Right lung (tissue), 2 donors: ENCODE measurements at regions not wholly inside any gene's neighbourhood (a gene's known extent, or its start where the extent isn't known, plus 50 kb on each side); places are given as distances from the start of the nearest gene placed in this dataset.
A peak's percentile ranks its signal among the peaks of the same experiment; 100 is the strongest.
"Not testable (repeated sequence)": the region's sequence is repeated elsewhere in the genome, so short reads cannot be mapped to it uniquely, and the experiment has no call there.

Experiments
- DNase-seq, 2 donors: peaks; one replicate each; pipeline ENCODE4 v3.0.0-alpha.2; 2013

DNA sequence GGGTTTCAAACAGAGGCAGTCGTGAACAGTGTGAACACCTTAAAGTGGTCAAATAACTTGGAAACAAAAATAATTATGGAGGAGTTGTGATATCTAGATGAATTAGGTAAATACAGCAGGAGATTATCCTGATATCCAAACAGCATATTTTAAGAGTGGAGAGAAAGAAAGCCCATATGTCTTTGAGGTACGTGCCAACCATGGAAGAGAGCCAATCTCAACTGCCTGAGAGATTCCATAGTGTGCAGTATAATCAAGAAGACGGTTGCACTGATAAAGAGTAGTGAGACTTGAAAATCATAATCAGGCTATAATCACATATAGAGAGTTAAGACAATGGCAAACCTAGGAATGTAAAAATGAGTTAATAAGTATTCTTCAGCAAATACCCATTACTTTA lies 472.8 kb upstream of the SLITRK5 start:
- DNase-seq: no peak

DNA sequence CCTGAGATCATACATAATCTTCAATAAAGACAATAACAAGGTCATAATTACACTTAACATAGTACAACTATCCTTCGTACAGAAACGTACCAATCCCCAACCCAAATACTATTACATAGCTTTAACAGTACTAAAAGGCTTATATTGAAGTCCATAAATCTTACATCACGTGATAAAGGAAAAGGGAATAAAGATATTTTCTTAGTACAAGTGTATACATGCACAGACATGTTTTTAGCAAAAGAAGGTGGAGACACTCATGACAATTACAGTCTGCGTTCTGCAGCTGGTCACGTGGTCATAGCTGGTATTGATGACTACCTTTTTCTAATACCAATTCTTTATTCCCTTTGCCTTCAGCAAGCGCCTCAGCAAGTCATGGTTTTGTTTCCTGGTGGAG lies 464.5 kb upstream of the SLITRK5 start:
- no peak for DNase-seq

DNA sequence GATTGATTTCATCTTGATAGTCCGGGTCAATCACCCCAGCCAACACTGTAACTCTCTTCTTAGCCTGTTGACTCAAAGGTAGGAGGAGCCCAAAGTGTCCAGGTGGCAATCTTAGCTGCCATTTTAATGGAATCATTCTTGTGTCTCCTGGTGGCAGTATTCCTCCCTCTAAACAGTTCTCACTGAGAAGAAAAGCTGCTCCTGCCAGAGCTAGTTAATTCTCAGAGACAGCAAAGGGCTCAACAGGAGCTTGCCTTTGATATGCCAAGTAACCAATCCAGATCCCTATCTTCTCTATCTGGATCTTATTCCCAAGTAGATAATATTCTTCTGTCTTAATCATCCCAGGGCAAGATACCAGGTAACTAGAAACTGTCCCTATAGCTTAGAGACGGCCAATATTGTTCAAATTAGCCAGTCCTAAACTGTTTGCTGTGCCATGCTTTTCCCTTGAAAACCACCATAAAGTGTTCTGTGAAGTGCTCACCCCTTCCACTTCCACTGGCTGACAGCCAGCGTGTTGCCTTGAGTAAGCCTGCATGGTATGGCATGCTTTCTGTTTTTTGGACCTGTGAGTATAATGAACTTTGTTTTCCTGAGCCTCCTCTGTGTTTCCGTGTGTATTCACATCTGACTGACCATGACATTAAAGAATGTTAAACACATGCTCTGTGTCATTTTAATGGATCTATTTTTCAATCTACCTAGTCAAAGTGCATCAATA lies 463.7 kb upstream of the SLITRK5 start:
- no peak for DNase-seq

DNA sequence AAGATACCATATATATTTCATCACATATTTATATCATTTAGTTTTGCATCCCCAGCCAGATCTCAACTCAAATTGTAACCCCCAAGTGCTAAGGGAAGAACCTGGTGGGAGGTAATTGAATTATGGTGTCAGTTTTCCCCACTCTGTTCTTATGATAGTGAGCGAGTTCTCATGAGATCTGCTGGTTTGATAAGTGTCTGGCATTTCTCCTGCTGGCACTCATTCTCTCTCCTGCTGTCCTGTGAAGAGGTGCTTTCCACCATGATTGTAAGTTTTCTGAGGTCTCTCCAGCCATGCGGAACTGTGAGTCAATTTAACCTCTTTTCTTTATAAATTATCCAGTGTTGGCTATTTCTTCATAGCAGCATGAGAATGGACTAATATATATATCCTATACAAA lies 462.5 kb upstream of the SLITRK5 start:
- no peak for DNase-seq

DNA sequence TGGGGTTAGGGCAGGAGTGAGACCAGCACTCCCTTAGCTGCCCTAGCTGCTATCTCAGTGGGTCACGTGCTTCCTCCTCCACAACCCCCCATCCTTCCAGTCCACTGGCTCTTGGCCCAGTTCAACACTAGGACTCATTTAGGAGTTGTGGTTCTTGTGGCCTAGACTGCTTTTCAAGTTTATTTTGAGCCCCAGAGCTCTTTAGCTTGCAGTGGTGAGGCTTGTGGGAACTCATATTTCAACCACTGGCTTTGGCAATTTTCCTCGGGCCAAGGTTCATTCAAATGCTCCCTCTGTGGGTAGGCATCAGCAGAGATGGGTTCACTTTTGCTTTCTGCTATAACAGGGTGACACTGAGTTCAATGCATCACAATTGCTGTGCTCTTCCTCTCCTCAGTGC lies 436.2 kb upstream of the SLITRK5 start:
- DNase-seq: no peak

DNA sequence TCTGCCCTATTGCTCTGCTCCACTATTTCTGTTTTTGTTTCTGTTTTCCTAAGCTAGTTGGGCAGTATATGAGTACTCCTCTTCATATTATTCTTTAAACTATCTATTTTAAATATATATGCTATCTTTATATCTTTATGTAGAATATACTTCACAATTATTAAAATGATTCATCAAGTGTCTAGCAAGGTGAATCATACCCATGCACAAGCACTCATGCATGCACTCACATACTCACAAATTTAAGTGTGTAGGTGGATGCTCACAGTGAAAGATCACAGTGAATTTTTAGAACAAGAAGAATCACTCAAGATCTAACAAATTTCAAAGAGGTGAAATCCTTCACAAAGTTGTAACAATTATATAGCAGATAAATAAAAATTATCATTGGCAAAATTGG lies 435.6 kb upstream of the SLITRK5 start:
- DNase-seq: no peak

DNA sequence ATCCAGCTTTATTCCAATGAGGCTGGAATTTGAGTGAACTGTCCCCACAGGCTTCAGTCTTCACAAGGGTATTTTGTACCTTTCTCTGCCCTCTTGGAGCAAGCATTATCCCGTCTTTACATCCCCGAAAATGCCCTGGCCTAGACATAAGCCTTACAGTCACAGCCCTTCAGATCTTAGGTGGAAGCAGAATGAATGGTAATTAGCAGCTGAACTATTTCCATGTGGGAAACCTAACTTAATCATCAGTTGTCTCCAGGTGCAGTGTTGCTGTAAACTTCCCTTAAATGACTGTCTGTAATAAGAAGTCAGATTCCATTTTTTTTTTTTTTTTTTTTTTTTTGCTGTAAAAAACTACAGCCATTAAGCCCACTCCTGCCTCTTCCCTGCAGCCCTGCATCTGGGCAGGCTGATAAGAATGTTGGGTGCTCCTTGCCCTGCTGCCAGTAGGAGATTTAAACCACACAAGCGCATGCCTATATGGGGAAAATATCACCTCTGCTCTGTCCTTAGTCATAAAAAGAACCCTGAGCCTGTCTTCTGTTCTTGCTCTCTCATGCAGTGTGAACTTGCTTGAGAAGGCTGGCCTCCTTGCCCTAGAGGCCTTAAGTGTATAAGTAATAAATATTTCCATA lies 426.8 kb upstream of the SLITRK5 start:
- DNase-seq: no peak

DNA sequence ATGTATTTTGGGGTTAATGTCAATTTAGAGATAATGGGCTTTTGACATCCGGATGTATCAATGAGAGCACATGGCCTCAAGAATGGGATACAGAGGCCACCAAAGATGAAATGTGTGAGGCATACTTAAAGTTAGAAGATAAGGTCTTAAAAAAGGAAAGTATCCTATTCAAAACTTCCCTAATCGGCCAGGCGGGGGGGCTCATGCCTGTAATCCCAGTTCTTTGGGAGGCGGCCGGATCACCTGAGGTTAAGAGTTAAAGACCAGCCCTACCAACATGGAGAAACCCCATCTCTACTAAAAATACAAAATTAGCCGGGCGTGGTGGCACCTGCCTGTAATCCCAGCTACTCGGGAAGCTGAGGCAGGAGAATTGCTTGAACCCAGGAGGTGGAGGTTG lies 421.3 kb upstream of the SLITRK5 start:
- DNase-seq: not testable (repeated sequence)

DNA sequence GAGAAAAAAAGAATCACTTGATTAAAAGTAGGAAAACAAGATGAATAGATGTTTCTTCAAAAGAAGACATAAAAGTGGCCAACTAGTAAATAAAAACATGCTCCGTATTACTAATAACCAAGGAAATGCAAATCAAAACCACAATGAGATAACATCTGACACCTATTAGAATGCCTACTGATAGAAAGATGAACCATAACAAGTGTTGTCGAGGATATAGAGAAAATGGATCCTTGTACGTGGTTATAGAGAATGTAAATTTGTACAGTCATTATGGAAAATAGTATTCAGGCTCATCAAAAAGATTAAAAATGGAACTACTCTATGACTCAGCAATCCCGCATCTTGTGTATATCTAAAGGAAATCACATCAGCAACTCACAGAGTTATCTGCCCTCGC lies 415.8 kb upstream of the SLITRK5 start:
- no peak for DNase-seq

DNA sequence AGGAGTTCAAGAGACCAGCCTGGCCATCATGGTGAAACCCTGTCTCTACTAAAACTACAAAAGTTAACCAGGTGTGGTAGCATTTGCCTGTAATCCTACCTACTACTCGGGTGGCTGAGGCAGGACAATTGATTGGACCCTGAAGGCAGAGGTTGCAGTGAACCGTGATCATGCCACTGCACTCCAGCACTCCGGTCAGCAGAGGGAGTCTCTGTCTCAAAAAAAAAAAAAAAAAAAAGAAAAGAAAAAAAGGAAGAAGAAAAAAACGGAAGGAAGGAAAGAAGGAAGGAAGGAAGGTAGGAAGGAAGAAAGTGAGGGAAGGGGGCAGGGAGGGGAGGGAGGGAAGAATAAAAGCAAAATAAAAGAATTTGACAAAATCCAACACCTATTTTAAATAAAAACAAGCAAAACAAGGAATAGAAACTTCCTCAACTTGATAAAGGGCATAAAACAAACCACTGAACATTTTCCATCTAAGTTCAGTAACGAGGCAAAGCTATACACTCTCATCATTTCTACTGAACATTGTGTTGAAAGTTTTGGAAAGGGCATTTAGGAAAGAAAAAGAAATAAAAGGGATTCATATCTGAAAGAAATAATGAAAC lies 411.6 kb upstream of the SLITRK5 start:
- DNase-seq: no peak

DNA sequence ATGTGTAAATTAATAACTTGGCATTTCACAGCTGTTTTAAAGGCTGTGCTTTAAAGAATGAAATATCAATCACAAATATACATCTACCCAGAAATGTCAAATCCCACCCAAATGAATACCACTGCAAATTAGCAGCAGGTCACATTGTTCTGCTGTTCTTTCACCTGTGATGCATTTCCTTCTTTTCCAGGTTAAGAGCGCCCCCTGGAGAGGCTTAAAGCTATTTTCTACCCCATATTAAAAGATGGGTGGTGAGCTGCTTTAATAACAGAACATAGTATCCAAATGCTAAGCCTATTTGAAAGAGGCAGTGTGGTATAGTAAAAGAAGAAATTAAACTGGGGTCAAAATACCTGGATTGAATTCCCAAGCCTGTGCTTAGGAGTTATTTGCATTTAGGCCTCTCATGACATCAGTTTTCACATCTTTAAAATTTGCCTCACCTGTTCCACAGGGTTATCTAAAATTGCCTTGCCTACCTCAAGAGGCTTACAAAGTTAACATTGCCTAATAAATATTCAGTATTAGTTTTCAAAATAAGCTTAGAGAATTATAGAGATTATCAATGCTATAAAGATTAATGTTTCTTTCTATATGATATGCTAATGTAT lies 396.9 kb upstream of the SLITRK5 start:
- DNase-seq: peak; percentile 9 to 21

DNA sequence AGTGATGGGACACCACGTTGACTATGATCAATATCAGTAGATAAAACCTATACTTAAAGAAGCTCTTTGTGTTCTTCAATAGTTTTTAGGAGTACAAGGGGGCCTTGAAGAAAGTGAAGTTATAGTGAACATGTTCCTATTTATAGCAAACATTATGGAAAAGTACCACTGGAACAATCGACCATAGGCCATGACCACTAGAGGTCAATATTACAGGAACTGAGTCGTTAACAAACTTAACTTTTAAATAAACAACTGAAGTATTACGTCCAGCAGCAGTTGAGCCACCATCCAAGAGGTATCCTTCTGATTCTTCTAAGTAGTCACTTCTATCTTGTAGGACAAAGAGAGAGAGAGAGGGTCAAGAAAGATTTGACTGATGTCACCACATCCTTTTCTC lies 391.0 kb upstream of the SLITRK5 start:
- DNase-seq: no peak

DNA sequence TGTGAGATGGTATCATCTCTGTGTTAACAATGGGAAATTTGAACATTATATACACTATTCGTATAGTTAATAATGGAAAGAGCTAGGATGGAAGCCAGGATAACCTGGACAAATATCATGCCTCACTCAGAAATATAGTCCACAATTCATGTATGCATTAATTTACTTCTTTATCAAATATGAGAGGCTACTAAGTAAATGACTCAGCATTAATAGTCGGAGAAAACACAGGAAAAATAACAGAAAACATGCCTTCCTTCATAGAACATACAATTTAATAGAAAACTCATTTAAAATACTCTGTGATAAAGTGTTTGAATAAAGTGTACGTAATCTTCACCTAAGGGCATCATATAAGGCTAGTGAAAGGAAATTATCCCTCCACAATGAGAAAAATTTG lies 383.4 kb upstream of the SLITRK5 start:
- DNase-seq: no peak

DNA sequence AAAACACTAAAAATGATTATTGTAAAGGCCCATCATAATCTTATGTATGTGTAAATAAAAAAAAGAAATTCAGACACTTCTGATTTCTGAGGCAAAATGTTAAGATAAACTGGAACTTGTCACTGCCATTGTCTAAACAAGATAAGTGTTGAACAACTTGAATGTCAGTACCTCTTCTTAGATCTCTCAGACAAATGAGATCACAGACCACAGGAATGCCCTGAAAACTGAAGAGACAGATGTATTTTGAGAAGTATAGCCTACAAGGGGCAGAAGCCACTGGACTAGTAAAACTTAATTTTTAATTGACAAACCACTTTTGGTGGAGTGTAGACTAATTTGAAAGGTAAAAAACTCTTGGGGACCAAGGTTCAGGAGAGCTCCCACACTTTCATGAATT lies 375.5 kb upstream of the SLITRK5 start:
- DNase-seq: no peak

DNA sequence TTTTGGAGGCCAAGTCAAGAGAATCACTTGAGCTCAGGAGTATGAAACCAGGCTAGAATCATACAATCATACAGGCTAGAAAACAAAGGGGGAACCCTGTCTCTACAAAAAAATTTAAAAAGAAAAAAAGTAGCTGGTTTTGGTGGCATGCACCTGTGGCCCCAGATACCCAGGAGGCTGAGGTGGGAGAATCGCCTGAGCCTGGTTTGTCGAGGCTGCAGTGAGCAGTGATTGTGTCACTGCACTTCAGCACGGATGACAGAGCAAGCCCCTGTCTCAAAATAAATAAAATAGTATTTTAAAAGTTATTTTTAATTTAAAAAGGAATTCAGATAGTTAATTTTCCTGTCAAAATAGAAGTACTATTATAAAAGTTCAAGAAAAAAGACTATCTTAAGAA lies 369.1 kb upstream of the SLITRK5 start:
- DNase-seq: no peak

DNA sequence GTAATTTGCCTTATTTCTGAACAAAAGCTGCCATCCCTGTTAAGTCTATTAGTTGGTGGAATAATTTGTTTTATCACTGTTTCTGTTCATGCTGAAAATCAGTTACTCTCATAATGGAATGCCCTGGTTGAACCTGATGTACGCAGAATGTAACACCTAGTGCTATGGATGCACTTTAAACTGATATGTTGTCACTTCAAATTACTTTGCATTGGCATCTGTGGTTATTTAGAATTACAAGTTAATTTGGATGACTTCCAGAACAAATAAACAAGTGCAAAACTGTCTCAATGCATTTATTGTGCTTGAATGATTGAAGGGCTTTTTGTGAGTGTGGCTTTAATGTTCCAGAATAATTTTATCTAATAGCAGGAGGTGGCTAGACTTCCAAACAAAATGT lies 368.2 kb upstream of the SLITRK5 start:
- no peak for DNase-seq

DNA sequence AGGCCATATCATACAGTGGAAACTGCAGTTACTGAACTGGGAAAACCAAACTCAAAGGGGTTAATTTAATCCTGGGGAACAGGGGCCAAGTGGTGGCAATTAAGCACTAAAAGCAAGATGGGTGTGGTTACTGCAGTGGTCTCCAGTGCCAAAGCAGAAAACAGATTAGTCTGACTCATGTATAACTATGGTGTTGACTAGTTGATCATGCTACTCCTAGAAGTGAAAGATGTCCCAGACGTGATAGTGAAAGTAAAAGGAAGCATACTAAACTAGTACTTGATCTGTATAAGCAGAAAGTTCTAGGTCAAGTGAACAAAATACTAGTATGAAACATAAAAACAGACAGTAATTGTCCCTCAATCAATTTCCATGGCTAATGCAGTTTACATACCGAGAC lies 360.0 kb upstream of the SLITRK5 start:
- no peak for DNase-seq

DNA sequence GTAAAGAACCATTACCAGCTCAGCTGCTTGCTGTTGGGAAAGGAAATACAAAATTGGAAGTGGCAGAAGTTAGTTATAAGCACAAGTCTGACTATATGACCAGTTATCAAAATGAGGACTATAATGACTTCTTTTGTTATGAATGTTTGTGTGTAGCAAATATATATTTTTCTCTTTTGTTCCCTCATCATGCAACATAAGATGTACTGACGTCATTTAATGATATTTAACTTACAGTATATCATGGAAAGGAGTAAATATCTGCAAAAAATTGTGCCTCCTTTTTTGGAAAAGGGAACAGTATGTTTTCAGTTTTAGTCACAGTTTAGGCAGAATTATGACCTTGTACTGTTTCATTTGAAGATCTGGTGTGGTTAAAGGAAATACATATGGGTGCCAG lies 356.3 kb upstream of the SLITRK5 start:
- no peak for DNase-seq

DNA sequence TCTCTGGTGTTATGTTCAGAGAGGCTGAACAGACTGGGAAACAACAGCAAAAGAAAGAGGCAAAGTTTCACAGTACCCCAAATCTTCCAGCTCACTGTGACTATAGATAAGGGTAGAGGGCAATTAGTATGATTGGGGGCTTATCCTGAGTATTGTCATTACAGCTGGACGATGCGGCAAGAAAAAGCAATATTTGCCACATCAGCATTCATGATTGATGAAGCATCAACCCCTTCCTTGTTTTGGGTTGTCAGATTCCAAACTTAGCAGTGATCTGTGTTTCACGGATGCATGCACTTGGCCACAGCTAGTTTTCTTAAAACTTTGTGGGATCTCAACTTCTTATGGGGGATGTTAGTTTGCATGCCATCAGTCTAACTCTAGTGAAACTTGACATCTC lies 348.8 kb upstream of the SLITRK5 start:
- no peak for DNase-seq

DNA sequence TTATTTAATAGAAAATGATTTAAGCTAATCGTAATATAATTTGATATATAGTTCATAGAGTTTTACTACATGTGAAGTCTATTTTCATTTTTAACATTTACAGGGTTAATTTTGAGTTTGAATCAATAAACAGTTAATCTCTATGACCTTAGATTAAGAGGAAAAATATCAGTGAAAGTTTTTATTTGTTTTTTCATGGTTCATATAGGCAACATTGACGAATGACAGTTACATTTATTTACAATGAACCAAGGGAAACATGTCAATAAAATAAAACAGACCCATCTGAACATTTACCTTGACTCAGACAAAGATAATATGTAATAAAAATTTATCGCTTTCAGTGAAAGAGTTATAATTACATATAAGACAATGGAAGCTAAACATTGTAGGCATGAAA lies 346.6 kb upstream of the SLITRK5 start:
- DNase-seq: no peak

DNA sequence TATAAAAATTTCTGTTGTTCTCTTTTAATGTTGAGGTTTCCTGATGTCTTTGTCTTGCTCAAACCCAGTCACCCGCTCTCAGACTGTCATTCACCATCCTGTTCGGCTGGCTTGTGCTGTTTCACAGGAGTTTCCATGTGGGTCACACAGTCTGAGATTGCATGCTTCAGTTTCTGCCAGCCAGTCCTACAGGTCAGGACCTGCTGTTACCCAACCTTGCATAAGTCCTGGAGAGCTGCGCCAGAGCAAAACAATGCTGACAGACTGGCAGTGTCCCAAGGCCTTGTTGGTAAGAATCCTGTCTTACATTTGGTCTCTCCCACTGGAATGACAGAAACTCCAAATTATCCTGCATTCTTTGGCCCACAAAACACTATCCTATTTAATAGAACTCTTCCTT lies 340.0 kb upstream of the SLITRK5 start:
- peak in 1 of 2 donors; percentile 0 for DNase-seq

DNA sequence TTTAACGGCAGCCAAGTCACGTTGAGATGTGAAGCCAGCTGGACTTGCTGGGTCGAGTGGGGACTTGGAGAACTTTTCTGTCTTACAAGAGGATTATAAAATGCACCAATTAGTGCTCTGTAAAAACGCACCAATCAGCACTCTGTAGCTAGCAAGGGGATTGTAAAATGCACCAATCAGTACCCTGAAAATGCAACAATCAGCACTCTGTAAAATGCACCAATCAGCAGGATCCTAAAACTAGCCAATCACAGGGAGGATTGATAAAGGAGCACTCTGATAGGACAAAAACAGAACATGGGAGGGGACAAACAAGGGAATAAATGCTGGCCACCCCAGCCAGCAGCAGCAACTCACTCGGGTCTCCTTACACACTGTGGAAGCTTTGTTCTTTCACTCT lies 337.6 kb upstream of the SLITRK5 start:
- no peak for DNase-seq

DNA sequence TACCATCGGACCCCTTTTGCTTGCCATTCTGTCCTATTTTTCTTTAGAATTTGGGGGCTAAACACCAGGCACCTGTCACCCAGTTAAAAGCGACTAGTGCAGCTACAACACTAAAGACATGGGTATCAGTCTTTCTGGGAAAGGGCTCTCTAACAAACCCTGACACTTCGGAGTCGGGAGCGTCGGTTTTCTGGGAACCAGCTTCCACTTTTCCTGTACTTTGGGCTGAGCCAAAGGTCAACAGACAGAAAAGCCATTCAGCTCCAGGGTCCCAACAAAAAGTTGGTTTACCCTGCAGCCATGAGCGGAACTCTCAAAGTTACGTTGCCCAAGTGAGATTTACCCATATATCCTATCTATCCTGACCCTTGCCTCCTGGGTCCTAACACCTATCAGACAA lies 337.0 kb upstream of the SLITRK5 start:
- DNase-seq: no peak
